A673 (cell line): ENCODE measurements at regions not wholly inside any gene's neighbourhood (a gene's known extent, or its start where the extent isn't known, plus 50 kb on each side); places are given as distances from the start of the nearest gene placed in this dataset.

Experiments used
- BruUV-seq: library from RNA; stranded (reverse); fragments of 400-500 nt; replicated peaks from 2 replicates; lab custom pipeline; 2021; lab: Mats Ljungman, UMichigan
- CTCF ChIA-PET: fragments of 300-600 bp; sonication (Branson Sonifier 250); formaldehyde crosslinking; loops from one replicate; lab custom pipeline; 2022; ENCODE audit warnings: antibody characterized with exemption; lab: Charles Lee
- POLR2A ChIA-PET: fragments of 300-600 bp; sonication (Branson Sonifier 250); formaldehyde crosslinking; loops from one replicate; lab custom pipeline; 2022; ENCODE audit warnings: antibody characterized with exemption; ENCODE audit not compliant: low non-redundant PET; lab: Charles Lee
- DNase-seq: peaks from one replicate; pipeline ENCODE4 v3.0.0-alpha.2; 2015; ENCODE audit warnings: low spot score
- H3K27ac ChIP-seq: fragments of 200-600 bp; sonication (generic); 2 replicates; pipeline ENCODE4 v1.5.1; 2016; ENCODE audit warnings: mixed run types, low read depth, mild to moderate bottlenecking, mixed read lengths, antibody characterized with exemption, low read length; ENCODE audit not compliant: poor library complexity, severe bottlenecking
- H3K27me3 ChIP-seq: fragments of 200-600 bp; sonication (generic); replicated peaks from 2 replicates; pipeline ENCODE4 v1.6.1; 2017; ENCODE audit warnings: mixed run types, low read depth, mild to moderate bottlenecking, mixed read lengths, antibody characterized with exemption, low read length; ENCODE audit not compliant: insufficient read depth, poor library complexity
- H3K36me3 ChIP-seq: fragments of 200-600 bp; sonication (generic); 2 replicates; pipeline ENCODE4 v1.6.1; 2016; ENCODE audit warnings: mixed run types, mild to moderate bottlenecking, mixed read lengths, antibody characterized with exemption, low read length; ENCODE audit not compliant: insufficient read depth, poor library complexity, severe bottlenecking
- H3K4me1 ChIP-seq: fragments of 200-600 bp; sonication (generic); 2 replicates; pipeline ENCODE4 v1.6.1; 2017; ENCODE audit warnings: mixed run types, mild to moderate bottlenecking, mixed read lengths, antibody characterized with exemption, low read length; ENCODE audit not compliant: insufficient read depth, poor library complexity, severe bottlenecking
- H3K4me3 ChIP-seq: fragments of 200-600 bp; sonication (generic); 2 replicates; pipeline ENCODE4 v1.5.1; 2016; ENCODE audit warnings: low read depth, mixed run types, mild to moderate bottlenecking, mixed read lengths, low read length; ENCODE audit not compliant: poor library complexity, severe bottlenecking
- H3K9me3 ChIP-seq: fragments of 200-600 bp; sonication (generic); 2 replicates; pipeline ENCODE4 v1.6.1; 2016; ENCODE audit warnings: mixed run types, low read depth, mild to moderate bottlenecking, mixed read lengths, antibody characterized with exemption, low read length; ENCODE audit not compliant: poor library complexity, severe bottlenecking
- EZH2 ChIP-seq: fragments of 200-600 bp; sonication (generic); IDR thresholded peaks from 2 replicates; pipeline ENCODE4 v1.6.1; 2017; ENCODE audit warnings: borderline replicate concordance, low read depth, mild to moderate bottlenecking, mixed read lengths, antibody characterized with exemption, low read length; ENCODE audit not compliant: poor library complexity, severe bottlenecking
- intact Hi-C: fragments of 100-400 bp; cut with micrococcal nuclease; formaldehyde crosslinking; loops from one replicate; pipeline ENCODE4 v1.10.0; 2022; ENCODE audit not compliant: unreplicated experiment
- TF ChIP-seq, protein P1 (sequence below): fragments of 300-800, 200-600 bp; sonication (generic); conservative IDR thresholded peaks from 2 replicates; pipeline ENCODE4 v1.5.1; 2017; ENCODE audit warnings: low read depth, mild to moderate bottlenecking, antibody characterized with exemption, low read length, moderate library complexity, mixed read lengths

DNA sequence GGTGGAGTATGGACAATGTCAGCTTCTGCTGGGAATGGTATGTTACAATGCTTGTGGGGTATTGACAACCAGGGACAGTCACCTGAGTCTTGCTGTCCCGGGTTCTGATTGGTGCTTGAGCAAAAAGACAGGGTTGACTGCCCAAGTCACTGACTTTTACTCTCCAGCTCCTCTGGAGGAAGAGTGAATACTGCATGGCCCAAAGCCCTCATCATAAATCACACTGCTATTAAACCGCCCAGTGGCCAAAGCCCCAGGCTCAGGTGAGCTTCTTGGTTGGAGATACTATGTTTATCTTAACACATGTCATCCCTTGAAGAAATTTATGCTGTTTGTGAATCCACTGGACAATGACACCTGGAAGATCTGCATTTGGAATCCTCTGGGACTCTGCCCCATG is 90.0 kb upstream of the IGFBP3 start:
- no peak overlapping the region for H3K27ac ChIP-seq
- H3K4me1 ChIP-seq: no peaks in the 10 kb centered on the region
- no peak overlapping the region for H3K4me3 ChIP-seq
- no peaks in the 10 kb centered on the region for H3K27me3 ChIP-seq
- DNase-seq: no peak
- POLR2A ChIA-PET: no interaction called here
- no TSS peak for BruUV-seq
- no peaks in the 10 kb centered on the region for H3K9me3 ChIP-seq
- intact Hi-C loops: no loop called here
- CTCF ChIA-PET: no interaction called here
- no peaks in the 10 kb centered on the region for H3K36me3 ChIP-seq
- TF ChIP-seq, protein P1, sequence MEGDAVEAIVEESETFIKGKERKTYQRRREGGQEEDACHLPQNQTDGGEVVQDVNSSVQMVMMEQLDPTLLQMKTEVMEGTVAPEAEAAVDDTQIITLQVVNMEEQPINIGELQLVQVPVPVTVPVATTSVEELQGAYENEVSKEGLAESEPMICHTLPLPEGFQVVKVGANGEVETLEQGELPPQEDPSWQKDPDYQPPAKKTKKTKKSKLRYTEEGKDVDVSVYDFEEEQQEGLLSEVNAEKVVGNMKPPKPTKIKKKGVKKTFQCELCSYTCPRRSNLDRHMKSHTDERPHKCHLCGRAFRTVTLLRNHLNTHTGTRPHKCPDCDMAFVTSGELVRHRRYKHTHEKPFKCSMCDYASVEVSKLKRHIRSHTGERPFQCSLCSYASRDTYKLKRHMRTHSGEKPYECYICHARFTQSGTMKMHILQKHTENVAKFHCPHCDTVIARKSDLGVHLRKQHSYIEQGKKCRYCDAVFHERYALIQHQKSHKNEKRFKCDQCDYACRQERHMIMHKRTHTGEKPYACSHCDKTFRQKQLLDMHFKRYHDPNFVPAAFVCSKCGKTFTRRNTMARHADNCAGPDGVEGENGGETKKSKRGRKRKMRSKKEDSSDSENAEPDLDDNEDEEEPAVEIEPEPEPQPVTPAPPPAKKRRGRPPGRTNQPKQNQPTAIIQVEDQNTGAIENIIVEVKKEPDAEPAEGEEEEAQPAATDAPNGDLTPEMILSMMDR: no peak
- TF ChIP-seq EZH2: no peak

DNA sequence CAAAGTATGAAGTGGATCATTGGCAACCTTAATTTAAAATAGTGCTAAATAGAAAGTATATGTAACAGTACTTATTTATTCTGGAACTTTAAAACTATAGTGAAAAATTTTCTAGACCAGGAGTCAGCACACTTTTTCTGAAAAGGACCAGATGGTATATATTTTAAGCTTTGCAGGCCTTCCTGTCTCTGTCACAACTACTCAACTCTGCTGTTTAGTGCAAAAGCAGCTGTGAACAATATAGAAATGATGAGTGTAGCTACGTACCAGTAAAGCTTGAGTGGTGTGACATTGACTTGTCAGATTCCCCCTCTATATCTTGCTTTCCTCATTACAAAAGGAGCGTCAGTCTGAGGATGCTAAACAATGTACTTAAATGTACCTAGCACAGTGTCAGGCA is 88.1 kb upstream of the IGFBP3 start:
- Histone ChIP-seq H3K9me3 (no peaks in the 10 kb centered on the region), H3K36me3 (no peaks in the 10 kb centered on the region), H3K27me3 (no peaks in the 10 kb centered on the region), H3K4me3 (no peak overlapping the region), H3K4me1 (no peaks in the 10 kb centered on the region), H3K27ac (no peak overlapping the region)
- intact Hi-C loops: no loop called here
- ChIA-PET POLR2A (no interaction called here), CTCF (no interaction called here)
- TF ChIP-seq, protein P1: no peak
- no peak for TF ChIP-seq EZH2
- no peak for DNase-seq
- no TSS peak for BruUV-seq

DNA sequence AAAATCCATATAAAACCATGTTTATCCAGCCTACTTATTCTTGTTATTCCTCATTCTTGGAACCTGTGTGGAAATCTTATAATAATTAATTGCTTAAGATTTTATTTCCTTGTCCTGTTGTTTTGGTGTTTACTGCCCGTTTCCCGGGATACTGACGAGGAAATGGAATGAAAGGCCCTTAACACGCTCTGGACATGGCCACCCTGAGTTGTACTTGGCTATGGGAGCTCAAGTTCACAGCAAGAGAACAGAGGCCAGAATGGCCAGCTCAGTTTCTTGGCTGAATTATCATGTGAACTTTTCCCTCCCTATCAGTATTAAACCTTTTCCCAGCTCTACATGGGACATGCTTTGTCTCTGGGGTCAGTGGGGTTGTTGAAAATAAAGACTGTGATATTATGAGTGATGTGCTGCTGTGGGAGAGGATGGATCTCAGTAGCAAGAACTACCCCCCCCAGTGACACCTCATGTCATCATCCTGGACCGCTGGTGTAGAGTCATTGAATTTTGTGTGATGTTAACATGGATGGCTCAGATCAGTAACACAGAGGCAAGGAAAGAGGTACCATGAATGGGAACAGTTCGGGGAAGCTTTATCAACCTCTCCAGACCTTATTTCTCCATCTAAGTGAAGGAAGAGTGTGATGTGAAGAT is 87.0 kb upstream of the IGFBP3 start:
- POLR2A ChIA-PET: no interaction called here
- no peak overlapping the region for H3K27ac ChIP-seq
- no peak overlapping the region for H3K4me3 ChIP-seq
- no TSS peak for BruUV-seq
- intact Hi-C loops: no loop called here
- TF ChIP-seq, protein P1: no peak
- no peak for TF ChIP-seq EZH2
- DNase-seq: no peak
- CTCF ChIA-PET: no interaction called here
- peaks cover 7% of the 10 kb centered on the region for H3K9me3 ChIP-seq
- no peaks in the 10 kb centered on the region for H3K36me3 ChIP-seq
- H3K27me3 ChIP-seq: no peaks in the 10 kb centered on the region
- H3K4me1 ChIP-seq: no peaks in the 10 kb centered on the region
